ENCODE measurements at regions not wholly inside any gene's neighbourhood (a gene's known extent, or its start where the extent isn't known, plus 50 kb on each side); places are given as distances from the start of the nearest gene placed in this dataset.
"Not testable (repeated sequence)": the region's sequence is repeated elsewhere in the genome, so short reads cannot be mapped to it uniquely, and the experiment has no call there.

GRCh38 chr14:28307506-28307905, 459.1 kb upstream of the FOXG1 start:
- Histone ChIP-seq H3K9me1 (ENCODE audit: control insufficient read depth, extremely low read depth, insufficient read depth, low read length) (no peaks in the 10 kb centered on the region), H4K20me1 (ENCODE audit: control insufficient read depth, extremely low read depth, insufficient read depth, low read length) (no peaks in the 10 kb centered on the region), H3K36me3 (ENCODE audit: control insufficient read depth in 2 of 2, extremely low read depth in 1 of 2, insufficient read depth in 2 of 2, low read length in 2 of 2) (no peaks in the 10 kb centered on the region), H2AFZ (ENCODE audit: control insufficient read depth, low read length) (no peak overlapping the region), H3K9ac (ENCODE audit: control insufficient read depth, extremely low read depth, insufficient read depth, low read length) (no peak overlapping the region), H3K4me3 (ENCODE audit: control insufficient read depth in 2 of 3, extremely low read depth in 1 of 3, insufficient read depth in 2 of 3, low read depth in 1 of 3, low read length in 3 of 3) (no peak overlapping the region), H3K79me2 (ENCODE audit: control insufficient read depth, insufficient read depth, low read length) (no peaks in the 10 kb centered on the region), H3K27ac (ENCODE audit: control insufficient read depth, insufficient read depth, low read length) (no peak overlapping the region), H3K9me3 (ENCODE audit: control insufficient read depth, low read depth, low read length) (no peaks in the 10 kb centered on the region), H3K4me1 (ENCODE audit: control insufficient read depth, extremely low read depth, insufficient read depth, low read length) (no peaks in the 10 kb centered on the region), H3K4me2 (ENCODE audit: control insufficient read depth, extremely low read depth, insufficient read depth, low read depth, low read length) (no peak overlapping the region), H3K27me3 (ENCODE audit: control insufficient read depth, extremely low read depth, insufficient read depth, low read length) (no peaks in the 10 kb centered on the region)
- dilution Hi-C loops (cut with MboI; ENCODE audit: extremely low pct_ligation_motif_present, low sequenced_read_pairs), result no loop called here
- DNase-seq (ENCODE audit: low read depth, low spot score) (no peak), FAIRE-seq (no peak)
- TF ChIP-seq EZH2 (IDR thresholded peaks at IDR 0.05; ENCODE audit: low read length), result no peak
- no peak for TF ChIP-seq CTCF (optimal IDR thresholded peaks at IDR 0.05 in 1 of 3, IDR thresholded peaks at IDR 0.05 in 1 of 3, conservative IDR thresholded peaks at IDR 0.05 in 1 of 3; ENCODE audit: extremely low read depth in 1 of 3, insufficient read depth in 2 of 3, low read length in 3 of 3)

GRCh38 chr14:28308734-28309133, 457.9 kb upstream of the FOXG1 start:
- Histone ChIP-seq H4K20me1 (ENCODE audit: control insufficient read depth, extremely low read depth, insufficient read depth, low read length) (no peaks in the 10 kb centered on the region), H3K9me1 (ENCODE audit: control insufficient read depth, extremely low read depth, insufficient read depth, low read length) (no peaks in the 10 kb centered on the region), H3K36me3 (ENCODE audit: control insufficient read depth in 2 of 2, extremely low read depth in 1 of 2, insufficient read depth in 2 of 2, low read length in 2 of 2) (no peaks in the 10 kb centered on the region), H3K9me3 (ENCODE audit: control insufficient read depth, low read depth, low read length) (no peaks in the 10 kb centered on the region), H2AFZ (ENCODE audit: control insufficient read depth, low read length) (no peak overlapping the region), H3K4me3 (ENCODE audit: control insufficient read depth in 2 of 3, extremely low read depth in 1 of 3, insufficient read depth in 2 of 3, low read depth in 1 of 3, low read length in 3 of 3) (no peak overlapping the region), H3K27me3 (ENCODE audit: control insufficient read depth, extremely low read depth, insufficient read depth, low read length) (no peaks in the 10 kb centered on the region), H3K4me2 (ENCODE audit: control insufficient read depth, extremely low read depth, insufficient read depth, low read depth, low read length) (no peak overlapping the region), H3K4me1 (ENCODE audit: control insufficient read depth, extremely low read depth, insufficient read depth, low read length) (no peaks in the 10 kb centered on the region), H3K79me2 (ENCODE audit: control insufficient read depth, insufficient read depth, low read length) (no peaks in the 10 kb centered on the region), H3K9ac (ENCODE audit: control insufficient read depth, extremely low read depth, insufficient read depth, low read length) (no peak overlapping the region), H3K27ac (ENCODE audit: control insufficient read depth, insufficient read depth, low read length) (no peak overlapping the region)
- dilution Hi-C loops (cut with MboI; ENCODE audit: extremely low pct_ligation_motif_present, low sequenced_read_pairs), result no loop called here
- TF ChIP-seq CTCF (optimal IDR thresholded peaks at IDR 0.05 in 1 of 3, IDR thresholded peaks at IDR 0.05 in 1 of 3, conservative IDR thresholded peaks at IDR 0.05 in 1 of 3; ENCODE audit: extremely low read depth in 1 of 3, insufficient read depth in 2 of 3, low read length in 3 of 3), result no peak
- no peak for TF ChIP-seq EZH2 (IDR thresholded peaks at IDR 0.05; ENCODE audit: low read length)
- FAIRE-seq, result no peak
- DNase-seq (ENCODE audit: low read depth, low spot score), result no peak

GRCh38 chr14:28317890-28318675, 448.5 kb upstream of the FOXG1 start:
- H3K27ac ChIP-seq (ENCODE audit: control insufficient read depth, insufficient read depth, low read length); DNase-seq (ENCODE audit: low read depth, low spot score); H3K27me3 ChIP-seq (ENCODE audit: control insufficient read depth, extremely low read depth, insufficient read depth, low read length); dilution Hi-C loops (cut with MboI; ENCODE audit: extremely low pct_ligation_motif_present, low sequenced_read_pairs); H3K4me1 ChIP-seq (ENCODE audit: control insufficient read depth, extremely low read depth, insufficient read depth, low read length); H3K4me3 ChIP-seq (ENCODE audit: control insufficient read depth in 2 of 3, extremely low read depth in 1 of 3, insufficient read depth in 2 of 3, low read depth in 1 of 3, low read length in 3 of 3); H3K9me1 ChIP-seq (ENCODE audit: control insufficient read depth, extremely low read depth, insufficient read depth, low read length); H3K36me3 ChIP-seq (ENCODE audit: control insufficient read depth in 2 of 2, extremely low read depth in 1 of 2, insufficient read depth in 2 of 2, low read length in 2 of 2); H3K9me3 ChIP-seq (ENCODE audit: control insufficient read depth, low read depth, low read length); H3K9ac ChIP-seq (ENCODE audit: control insufficient read depth, extremely low read depth, insufficient read depth, low read length); H4K20me1 ChIP-seq (ENCODE audit: control insufficient read depth, extremely low read depth, insufficient read depth, low read length); FAIRE-seq; H2AFZ ChIP-seq (ENCODE audit: control insufficient read depth, low read length); H3K79me2 ChIP-seq (ENCODE audit: control insufficient read depth, insufficient read depth, low read length); H3K4me2 ChIP-seq (ENCODE audit: control insufficient read depth, extremely low read depth, insufficient read depth, low read depth, low read length): not testable (repeated sequence)

All from keratinocyte (primary cell).